ENCODE measurements at regions not wholly inside any gene's neighbourhood (a gene's known extent, or its start where the extent isn't known, plus 50 kb on each side); places are given as distances from the start of the nearest gene placed in this dataset.

DNA sequence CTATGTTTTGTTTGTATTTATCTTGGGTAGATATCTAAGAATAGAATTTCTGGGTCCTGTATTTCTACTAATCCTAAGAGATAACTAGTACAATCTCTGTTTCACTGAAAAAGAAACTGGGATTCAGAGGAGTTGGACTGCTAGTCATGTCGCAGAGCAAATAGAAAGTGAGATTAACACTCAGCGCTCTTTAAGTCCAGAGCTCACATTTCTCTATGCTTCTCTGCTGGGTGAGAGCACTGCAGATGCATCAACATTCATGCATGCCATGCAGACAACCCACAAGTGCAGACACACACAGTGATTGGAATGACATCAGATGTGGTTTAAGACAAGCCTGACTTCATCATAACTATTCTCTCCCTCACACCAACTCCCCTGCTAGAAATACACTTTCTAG is 563.8 kb downstream of the TDRD15 start:
- DNase-seq (ENCODE audit: low read depth, low spot score), result no peak

DNA sequence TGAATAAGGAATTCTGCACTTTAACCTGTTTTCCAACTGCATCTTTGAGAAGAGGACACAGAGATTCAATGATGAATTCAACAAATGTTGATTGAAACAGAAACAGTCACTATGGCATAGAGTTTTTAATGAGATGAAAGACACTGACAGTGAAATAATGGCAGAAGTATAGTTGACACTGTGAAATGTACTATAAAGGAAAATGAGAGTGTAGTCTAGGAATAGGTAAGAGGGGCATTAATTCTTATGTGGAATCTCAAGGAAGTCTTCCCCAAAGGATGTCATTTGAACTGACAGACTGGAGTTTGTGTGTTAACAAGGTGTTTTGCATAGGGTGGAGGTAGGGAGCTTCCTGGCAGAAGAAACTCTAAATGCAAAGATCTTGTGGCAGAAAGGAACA is 566.2 kb downstream of the TDRD15 start:
- no peak for DNase-seq (ENCODE audit: low read depth, low spot score)

DNA sequence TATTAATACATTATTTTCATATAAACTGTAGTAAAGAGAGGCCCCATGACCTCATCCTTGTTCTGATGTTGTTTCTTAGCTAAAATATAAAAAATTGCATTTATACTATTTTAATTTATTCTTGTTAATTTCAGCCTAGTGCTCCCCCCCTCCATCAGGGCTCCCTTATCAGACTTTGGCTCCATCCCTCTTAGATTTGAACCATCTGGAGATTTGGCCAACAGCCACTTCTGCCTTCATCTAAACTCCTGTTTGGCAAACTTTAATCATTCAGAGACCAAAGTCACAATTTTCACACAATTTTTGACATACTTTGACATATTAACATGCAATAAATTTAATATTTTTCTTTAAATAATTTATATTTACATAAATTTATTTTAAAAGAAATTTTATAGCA is 569.3 kb downstream of the TDRD15 start:
- DNase-seq (ENCODE audit: low read depth, low spot score), result no peak

- no peak for DNase-seq (ENCODE audit: low read depth, low spot score)
Measured at GRCh38 chr2:21694079-21694878, 570.5 kb downstream of the TDRD15 start.

- DNase-seq (ENCODE audit: low read depth, low spot score), result no peak
Measured at GRCh38 chr2:21696900-21697299, 573.1 kb downstream of the TDRD15 start.

GRCh38 chr2:21700644-21701043 is 576.9 kb downstream of the TDRD15 start:
- no peak for DNase-seq (ENCODE audit: low read depth, low spot score)

GRCh38 chr2:21710031-21710430 is 586.3 kb downstream of the TDRD15 start:
- DNase-seq (ENCODE audit: low read depth, low spot score), result no peak

GRCh38 chr2:21710496-21710895 is 586.7 kb downstream of the TDRD15 start:
- DNase-seq (ENCODE audit: low read depth, low spot score), result no peak

DNA sequence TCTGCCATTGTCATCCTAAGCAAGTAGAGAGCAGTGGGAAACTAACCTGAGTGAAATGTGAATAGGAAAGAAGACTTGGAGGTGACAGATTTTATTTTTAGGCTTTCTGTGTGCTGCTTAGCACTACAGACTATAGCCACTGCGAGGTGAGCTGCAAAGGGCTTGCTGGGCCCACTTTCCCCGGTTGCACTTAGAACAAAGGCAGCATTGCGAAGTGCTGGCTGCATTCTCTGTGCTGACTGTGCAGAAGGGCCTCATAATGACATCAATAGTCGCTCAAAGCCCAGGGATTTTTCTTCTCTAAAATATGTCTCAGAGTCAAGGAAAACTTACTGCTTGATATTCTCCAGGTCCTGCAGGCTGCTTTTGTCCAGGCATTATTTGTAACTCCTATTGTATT is 592.1 kb downstream of the TDRD15 start:
- DNase-seq (ENCODE audit: low read depth, low spot score), result no peak

DNA sequence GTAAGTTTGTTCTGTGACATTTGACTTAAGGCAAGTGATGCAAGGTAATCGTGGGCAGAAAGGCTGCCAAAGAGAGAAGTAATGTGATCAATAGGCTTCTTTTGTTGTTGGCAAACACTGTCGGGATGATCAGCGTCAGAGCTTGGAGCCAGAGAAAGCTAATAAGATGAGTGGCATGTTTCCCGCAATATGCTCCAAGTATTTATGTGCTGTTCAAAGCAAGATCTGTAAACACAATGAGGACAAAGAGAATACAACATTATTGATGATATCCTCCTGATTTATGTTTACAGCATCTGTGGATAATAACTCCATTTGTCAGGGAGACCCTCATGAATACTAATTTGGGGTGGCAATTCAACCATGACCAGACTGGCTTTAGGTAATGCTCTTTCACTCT is 603.3 kb downstream of the TDRD15 start:
- DNase-seq (ENCODE audit: low read depth, low spot score), result no peak

GRCh38 chr2:21728133-21728532 is 604.4 kb downstream of the TDRD15 start:
- DNase-seq (ENCODE audit: low read depth, low spot score), result no peak

DNA sequence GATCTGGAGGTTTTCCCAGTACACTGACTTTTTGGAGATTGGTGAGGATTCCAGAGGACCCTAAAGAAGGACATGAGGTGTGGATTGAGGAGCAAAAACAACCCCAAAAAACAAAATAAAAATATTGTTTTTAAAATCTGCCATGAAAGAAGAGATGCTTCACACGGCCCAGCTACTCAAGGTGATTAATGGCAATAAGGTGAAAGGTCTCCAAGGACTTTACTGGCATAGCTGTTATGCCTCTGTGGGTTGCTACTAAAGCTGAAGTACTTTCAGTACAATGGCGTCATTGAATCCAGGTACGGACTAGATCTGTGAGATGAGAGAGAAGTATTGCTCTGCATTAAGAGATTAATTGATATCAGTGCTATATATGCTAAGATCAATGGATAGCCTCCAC is 606.4 kb downstream of the TDRD15 start:
- DNase-seq (ENCODE audit: low read depth, low spot score), result no peak

GRCh38 chr2:21740484-21740883 is 616.7 kb downstream of the TDRD15 start:
- no peak for DNase-seq (ENCODE audit: low read depth, low spot score)

DNA sequence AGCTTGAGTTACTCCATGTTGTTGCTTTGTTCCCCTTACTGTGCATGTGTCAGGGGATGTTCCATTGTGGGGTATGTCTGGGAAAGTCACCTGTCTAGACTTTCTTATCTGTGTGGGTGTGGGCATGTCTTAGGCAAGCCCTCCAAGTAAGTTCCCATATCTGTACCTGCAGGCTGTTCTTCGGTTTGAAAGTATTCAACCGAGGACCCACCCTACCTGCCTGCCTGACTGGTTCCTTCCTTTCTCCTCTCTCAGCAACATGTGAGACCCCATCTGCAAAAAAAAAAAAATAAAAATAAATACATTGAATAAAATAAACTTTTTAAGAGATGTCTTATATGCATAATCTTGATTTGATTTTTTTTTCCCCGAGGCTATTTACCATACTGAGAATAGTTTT is 622.7 kb downstream of the TDRD15 start:
- no peak for DNase-seq (ENCODE audit: low read depth, low spot score)

DNA sequence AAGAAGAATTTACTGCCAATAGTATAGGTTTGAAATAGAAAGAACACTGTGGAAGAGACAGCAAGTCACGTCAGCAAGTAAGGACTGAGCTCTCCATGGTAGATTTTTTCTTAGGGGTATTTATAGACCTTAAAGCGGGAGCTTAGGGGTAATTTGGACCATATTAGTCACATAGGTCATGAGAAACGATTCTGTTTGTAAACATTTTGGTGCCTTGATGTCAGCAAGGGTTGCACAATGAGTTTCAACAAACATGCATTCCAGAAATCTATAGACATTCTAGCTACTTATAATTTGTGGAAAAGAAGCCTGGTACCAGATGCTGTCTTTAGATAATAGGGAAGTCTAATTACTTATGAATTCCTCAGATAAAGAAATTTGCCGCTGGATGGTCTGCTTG is 624.7 kb downstream of the TDRD15 start:
- no peak for DNase-seq (ENCODE audit: low read depth, low spot score)

GRCh38 chr2:21754164-21754788 is 630.5 kb downstream of the TDRD15 start:
- no peak for DNase-seq (ENCODE audit: low read depth, low spot score)

DNA sequence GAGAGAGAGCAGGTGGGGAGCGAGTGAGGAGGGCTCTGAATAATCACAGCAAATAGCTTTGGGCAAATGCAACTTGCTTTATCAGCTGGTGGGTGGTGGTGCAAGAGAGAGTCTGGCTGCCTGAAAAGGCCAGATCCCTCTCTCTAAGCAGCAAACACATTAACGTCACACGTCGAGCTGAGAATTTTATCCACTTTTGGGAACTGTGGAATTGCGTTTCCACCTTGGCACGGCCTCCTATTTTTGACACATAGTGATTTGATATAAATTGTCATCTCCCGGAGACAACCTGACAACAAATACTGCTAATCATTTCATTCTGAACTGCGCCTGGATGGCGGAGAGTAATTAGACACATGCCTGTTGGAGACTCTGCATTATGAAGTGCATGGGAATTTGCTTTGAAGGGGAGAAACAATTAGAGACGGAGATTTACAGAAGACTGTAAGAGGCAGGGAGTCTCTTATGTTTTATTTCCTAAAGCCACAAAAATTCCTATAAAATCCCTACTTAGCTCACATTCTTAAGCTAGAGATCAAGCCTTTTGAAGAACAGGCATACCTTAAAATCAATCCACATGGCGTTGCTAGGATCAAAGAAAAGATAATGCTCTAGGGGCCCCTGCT is 634.1 kb downstream of the TDRD15 start:
- no peak for DNase-seq (ENCODE audit: low read depth, low spot score)

DNA sequence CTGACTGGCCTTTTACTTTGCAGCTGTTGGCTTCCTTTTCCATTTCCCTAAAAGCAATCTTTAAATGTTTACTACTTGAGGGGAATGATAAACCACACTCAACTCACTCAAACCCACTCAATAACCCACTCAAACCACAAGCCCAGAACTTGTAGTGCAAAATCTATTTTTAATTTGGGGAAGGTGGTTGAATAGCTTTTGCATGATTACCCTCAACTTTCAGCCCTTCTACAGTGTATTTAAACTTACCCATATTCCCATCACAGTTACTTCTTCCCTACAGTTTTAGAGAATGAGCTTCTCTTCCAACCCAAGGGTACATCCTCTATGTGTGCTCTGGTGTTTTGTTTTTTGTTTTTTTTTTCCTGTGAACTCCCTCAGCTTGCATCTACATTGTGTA is 636.1 kb downstream of the TDRD15 start:
- no peak for DNase-seq (ENCODE audit: low read depth, low spot score)

DNA sequence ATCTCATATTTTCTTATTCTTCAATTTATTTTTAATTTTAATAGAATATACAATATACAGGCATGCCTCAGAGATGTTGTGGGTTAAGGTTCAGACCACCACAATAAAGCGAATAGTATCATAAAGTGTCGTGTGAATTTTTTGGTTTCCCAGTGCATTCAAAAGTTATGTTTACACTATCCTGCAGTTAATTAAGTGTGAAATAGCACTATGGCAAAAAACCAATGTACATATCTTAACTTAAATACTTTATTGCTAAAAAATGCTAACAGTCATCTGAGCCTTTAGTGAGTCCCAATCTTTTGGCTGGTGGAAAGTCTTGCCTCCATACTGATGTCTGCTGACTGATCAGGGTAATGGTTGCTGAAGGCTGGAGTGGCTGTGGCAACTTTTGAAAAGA is 637.6 kb downstream of the TDRD15 start:
- DNase-seq (ENCODE audit: low read depth, low spot score), result no peak

- DNase-seq (ENCODE audit: low read depth, low spot score), result no peak
Measured at GRCh38 chr2:21763501-21763900, 639.7 kb downstream of the TDRD15 start.

DNA sequence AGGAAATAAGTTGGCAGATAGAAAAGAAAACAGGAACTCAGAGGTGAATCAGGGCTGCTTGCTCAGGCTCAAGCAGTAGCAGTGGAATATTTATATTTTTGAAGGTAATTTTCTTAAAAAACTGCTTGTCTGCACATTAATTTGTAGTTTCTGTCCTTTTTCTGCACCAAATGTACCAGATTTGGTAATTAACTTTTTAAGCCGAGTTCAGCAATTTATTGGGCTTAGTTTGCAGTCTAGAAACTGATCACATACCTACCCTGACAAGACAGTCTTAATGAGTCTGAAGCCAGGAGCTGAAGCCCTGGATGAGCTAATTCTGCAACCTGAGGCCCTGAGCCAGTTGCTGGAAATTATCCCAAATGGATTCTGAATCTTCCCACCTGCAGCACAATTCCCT is 647.0 kb downstream of the TDRD15 start:
- DNase-seq (ENCODE audit: low read depth, low spot score), result no peak

DNA sequence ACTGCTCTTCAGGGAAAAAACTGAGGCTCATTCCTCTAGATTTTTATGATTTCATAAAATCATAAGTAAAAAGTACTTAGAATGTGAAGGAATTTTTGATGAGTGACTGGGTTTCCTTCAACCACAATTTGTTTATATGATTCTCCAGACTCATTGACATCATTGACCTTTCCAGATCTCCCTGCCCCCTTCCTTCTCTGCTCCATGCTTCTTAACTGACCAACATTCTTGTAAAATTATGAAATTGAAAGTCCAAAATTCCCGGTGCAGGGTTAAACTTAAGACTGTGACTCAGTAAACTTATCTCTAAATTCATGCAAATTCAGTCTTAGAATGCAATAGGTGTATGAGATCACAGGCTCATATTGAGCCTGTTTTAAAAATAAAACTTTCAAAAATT is 648.9 kb downstream of the TDRD15 start:
- no peak for DNase-seq (ENCODE audit: low read depth, low spot score)

DNA sequence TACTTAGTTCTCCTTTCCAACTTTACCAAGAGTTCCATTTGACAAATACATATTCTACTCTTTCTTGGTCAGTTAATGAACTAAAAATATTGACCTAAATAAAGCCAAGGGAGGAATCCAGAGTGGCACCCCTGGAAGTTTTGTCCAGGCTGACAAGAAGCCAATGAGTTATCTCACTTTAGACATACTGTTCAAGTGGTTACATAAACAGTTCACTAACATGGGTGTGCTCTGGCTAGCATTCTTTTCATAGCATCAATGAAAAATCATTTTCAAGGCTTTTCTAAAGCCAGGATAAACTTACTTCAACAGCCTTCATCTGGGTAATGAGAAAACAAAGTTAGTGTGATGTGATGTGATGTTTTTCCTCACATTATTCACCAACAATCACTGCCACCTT is 649.4 kb downstream of the TDRD15 start:
- DNase-seq (ENCODE audit: low read depth, low spot score), result no peak
